GM23248 (cell line): ENCODE measurements at regions not wholly inside any gene's neighbourhood (a gene's known extent, or its start where the extent isn't known, plus 50 kb on each side); places are given as distances from the start of the nearest gene placed in this dataset.
A peak's percentile ranks its signal among the peaks of the same experiment; 100 is the strongest.

Experiments used
- DNase-seq: peaks from one replicate; pipeline ENCODE4 v3.0.0-alpha.2; 2015
- H2AFZ ChIP-seq: fragments of 200-600 bp; sonication (generic); 2 replicates; pipeline ENCODE4 v1.6.1; 2016; ENCODE audit warnings: antibody characterized with exemption
- H3F3A ChIP-seq: fragments of 200-600 bp; sonication (generic); 2 replicates; pipeline ENCODE4 v1.6.1; 2016; ENCODE audit warnings: mild to moderate bottlenecking, antibody characterized with exemption, mixed run types; ENCODE audit not compliant: insufficient read depth
- H3K27ac ChIP-seq: fragments of 200-600 bp; sonication (generic); 2 replicates; pipeline ENCODE4 v1.5.1; 2016; ENCODE audit warnings: mild to moderate bottlenecking
- H3K27me3 ChIP-seq: fragments of 200-600 bp; sonication (generic); replicated peaks from 2 replicates; pipeline ENCODE4 v1.6.1; 2016; ENCODE audit warnings: mild to moderate bottlenecking; ENCODE audit not compliant: insufficient read depth
- H3K36me3 ChIP-seq: fragments of 200-600 bp; sonication (generic); 2 replicates; pipeline ENCODE4 v1.6.1; 2016; ENCODE audit warnings: low read depth, mild to moderate bottlenecking
- H3K4me1 ChIP-seq: fragments of 200-600 bp; sonication (generic); 2 replicates; pipeline ENCODE4 v1.6.1; 2016; ENCODE audit warnings: mild to moderate bottlenecking; ENCODE audit not compliant: insufficient read depth
- H3K4me2 ChIP-seq: fragments of 200-600 bp; sonication (generic); one replicate; pipeline ENCODE4 v1.6.1; 2016; ENCODE audit warnings: mild to moderate bottlenecking; ENCODE audit not compliant: unreplicated experiment
- H3K4me3 ChIP-seq: fragments of 200-600 bp; sonication (generic); 2 replicates; pipeline ENCODE4 v1.5.1; 2016; ENCODE audit warnings: mild to moderate bottlenecking
- H3K79me2 ChIP-seq: fragments of 200-600 bp; sonication (generic); 2 replicates; pipeline ENCODE4 v1.6.1; 2016; ENCODE audit warnings: mild to moderate bottlenecking; ENCODE audit not compliant: insufficient read depth
- H3K9ac ChIP-seq: fragments of 200-600 bp; sonication (generic); 2 replicates; pipeline ENCODE4 v1.6.1; 2016; ENCODE audit warnings: mild to moderate bottlenecking
- H3K9me2 ChIP-seq: fragments of 200-600 bp; sonication (generic); 2 replicates; pipeline ENCODE4 v1.6.1; 2016; ENCODE audit warnings: mixed run types, mild to moderate bottlenecking, moderate library complexity; ENCODE audit not compliant: insufficient read depth
- H3K9me3 ChIP-seq: fragments of 200-600 bp; sonication (generic); one replicate; pipeline ENCODE4 v1.6.1; 2017; ENCODE audit warnings: low read depth
- H4K20me1 ChIP-seq: fragments of 200-600 bp; sonication (generic); 2 replicates; pipeline ENCODE4 v1.6.0; 2016; ENCODE audit not compliant: insufficient read depth
- EZH2 ChIP-seq: fragments of 200-600 bp; sonication (generic); IDR thresholded peaks from 2 replicates; pipeline ENCODE4 v1.6.1; 2018; ENCODE audit warnings: antibody characterized with exemption, mild to moderate bottlenecking; ENCODE audit not compliant: insufficient read depth, poor library complexity, severe bottlenecking
- EZH2phosphoT487 ChIP-seq: fragments of 200-600 bp; sonication (generic); IDR thresholded peaks from 2 replicates; pipeline ENCODE4 v1.6.1; 2018; ENCODE audit warnings: antibody characterized with exemption, moderate library complexity, mild to moderate bottlenecking, low read depth; ENCODE audit not compliant: insufficient read depth
- WGBS, 2 experiments: methylation state at CpG; one replicate each; pipeline ENCODE4 v1.1.6; 2015 to 2017; ENCODE audit warnings: low lambda C conversion rate in 2 of 2, low coverage in 1 of 2; ENCODE audit errors: missing lambda C conversion rate in 2 of 2; 5-methylcytosine and 5-hydroxymethylcytosine counted together
- in situ Hi-C: fragments of 300-500 bp; cut with MboI; formaldehyde crosslinking; loops from 2 replicates; pipeline ENCODE4 v1.15.0; 2020

DNA sequence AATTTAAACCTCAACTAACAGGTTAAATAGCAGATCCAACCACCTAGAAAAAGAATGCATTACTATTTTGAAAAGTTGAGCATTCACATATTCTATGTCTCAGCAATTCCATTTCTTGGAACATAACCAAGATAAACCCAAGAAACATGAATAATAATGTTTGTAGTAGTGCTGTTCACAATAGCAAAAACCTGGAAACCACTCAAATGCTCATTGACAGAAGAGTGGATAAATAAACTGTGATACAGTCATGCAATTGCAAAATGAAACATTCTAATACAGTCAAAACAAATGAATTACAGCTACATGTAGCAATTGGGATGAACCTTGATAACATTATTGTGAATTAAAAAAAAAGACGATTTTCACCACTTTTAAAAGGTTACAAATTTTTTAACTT, 162.8 kb upstream of the TMEM45B start:
- H2AFZ ChIP-seq: no peak overlapping the region
- H3K4me3 ChIP-seq: no peak overlapping the region
- H4K20me1 ChIP-seq: no peaks in the 10 kb centered on the region
- TF ChIP-seq EZH2: no peak
- DNase-seq: peak; percentile 21
- H3K9me3 ChIP-seq: no peaks in the 10 kb centered on the region
- no peaks in the 10 kb centered on the region for H3K36me3 ChIP-seq
- H3K4me2 ChIP-seq: no peak overlapping the region
- no peak overlapping the region for H3K27ac ChIP-seq
- H3K79me2 ChIP-seq: no peaks in the 10 kb centered on the region
- no peaks in the 10 kb centered on the region for H3F3A ChIP-seq
- WGBS, 2 experiments: 33 to 48% methylated on average over 1 of the region's 1 CpG
- peaks cover 13% of the 10 kb centered on the region for H3K27me3 ChIP-seq
- in situ Hi-C loops: no loop called here
- H3K9me2 ChIP-seq: no peaks in the 10 kb centered on the region
- no peaks in the 10 kb centered on the region for H3K4me1 ChIP-seq
- H3K9ac ChIP-seq: no peak overlapping the region

DNA sequence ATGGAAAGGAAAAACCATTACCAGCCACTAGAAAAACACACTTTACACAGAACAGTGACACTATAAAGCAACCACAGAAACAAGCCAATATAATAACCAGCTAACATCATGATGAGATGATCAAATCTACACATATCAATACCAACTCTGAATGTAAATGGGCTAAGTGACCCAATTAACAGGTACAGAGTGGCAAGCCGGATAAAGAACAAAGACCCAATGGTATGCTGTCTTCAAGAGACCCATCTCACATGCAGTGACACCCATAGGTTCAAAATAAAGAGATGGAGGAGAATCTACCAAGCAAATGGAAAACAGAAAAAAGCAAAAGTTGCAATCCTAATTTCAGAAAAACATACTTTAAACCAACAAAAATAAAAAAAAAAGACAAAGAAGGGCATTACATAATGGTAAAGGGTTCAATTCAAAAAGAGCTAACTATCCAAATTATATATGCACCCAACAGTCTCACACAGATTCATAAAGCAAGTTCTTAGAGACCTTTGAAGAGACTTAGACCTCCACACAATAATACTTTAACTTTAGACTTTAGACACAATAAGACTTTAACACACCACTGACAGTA, 160.3 kb upstream of the TMEM45B start:
- in situ Hi-C loops: no loop called here
- DNase-seq: no peak

DNA sequence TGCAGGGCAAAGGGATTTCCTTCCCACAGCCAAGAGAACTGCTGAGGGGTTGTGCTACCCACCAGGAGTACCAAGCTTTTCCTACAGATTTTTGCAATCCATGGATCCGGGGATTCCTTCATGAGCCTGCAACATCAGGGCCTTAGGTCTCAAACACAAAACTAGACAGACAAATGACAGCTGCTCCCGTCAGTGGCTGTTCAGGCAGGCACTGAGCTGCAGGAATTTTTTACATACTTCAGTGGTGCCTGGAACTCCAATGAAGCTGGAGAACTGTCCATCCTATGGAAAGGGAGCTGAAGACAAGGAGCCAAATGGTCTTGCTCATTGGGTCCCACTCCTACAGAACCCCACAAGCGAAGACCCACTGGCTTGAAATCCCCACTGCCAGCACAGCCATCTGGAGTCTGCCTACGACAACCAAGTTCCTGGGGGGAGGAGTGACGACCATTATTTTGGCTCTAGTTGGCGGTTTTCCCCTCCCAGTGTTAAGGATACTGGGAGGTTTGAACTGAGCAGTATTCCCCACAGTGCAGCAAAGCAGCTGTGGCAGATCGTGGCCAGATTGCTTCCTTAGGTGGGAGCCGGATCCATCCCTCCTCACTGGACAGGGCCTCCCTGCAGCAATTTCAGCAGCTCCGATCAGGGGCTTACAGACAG, 157.7 kb upstream of the TMEM45B start:
- H3K9me2 ChIP-seq: no peaks in the 10 kb centered on the region
- DNase-seq: no peak
- H3K9ac ChIP-seq: no peak overlapping the region
- no peaks in the 10 kb centered on the region for H3K36me3 ChIP-seq
- no peaks in the 10 kb centered on the region for H3K9me3 ChIP-seq
- no peak overlapping the region for H2AFZ ChIP-seq
- H3K4me1 ChIP-seq: no peaks in the 10 kb centered on the region
- H3K4me3 ChIP-seq: no peak overlapping the region
- TF ChIP-seq EZH2phosphoT487: no peak
- H3K79me2 ChIP-seq: no peaks in the 10 kb centered on the region
- WGBS, 2 experiments: 10% methylated on average over 9 of the region's 9 CpGs
- no peaks in the 10 kb centered on the region for H4K20me1 ChIP-seq
- H3K4me2 ChIP-seq: no peak overlapping the region
- in situ Hi-C loops: no loop called here
- no peaks in the 10 kb centered on the region for H3F3A ChIP-seq
- H3K27ac ChIP-seq: no peak overlapping the region
- H3K27me3 ChIP-seq: peaks cover 13% of the 10 kb centered on the region

More for the DNA sequence above, 160.3 kb upstream of the TMEM45B start:
- no peaks in the 10 kb centered on the region for H3K36me3 ChIP-seq
- no peak for TF ChIP-seq EZH2phosphoT487
- TF ChIP-seq EZH2: no peak
- no peak overlapping the region for H3K9ac ChIP-seq
- no peak overlapping the region for H2AFZ ChIP-seq
- no peaks in the 10 kb centered on the region for H3K79me2 ChIP-seq
- H4K20me1 ChIP-seq: no peaks in the 10 kb centered on the region
- no peaks in the 10 kb centered on the region for H3K9me3 ChIP-seq
- H3K4me1 ChIP-seq: no peaks in the 10 kb centered on the region
- H3K27me3 ChIP-seq: peaks cover 13% of the 10 kb centered on the region
- no peak overlapping the region for H3K4me2 ChIP-seq
- H3F3A ChIP-seq: no peaks in the 10 kb centered on the region
- H3K9me2 ChIP-seq: no peaks in the 10 kb centered on the region
- 19 to 35% methylated on average over 1 of the region's 1 CpG for WGBS, 2 experiments
- no peak overlapping the region for H3K4me3 ChIP-seq
- no peak overlapping the region for H3K27ac ChIP-seq

DNA sequence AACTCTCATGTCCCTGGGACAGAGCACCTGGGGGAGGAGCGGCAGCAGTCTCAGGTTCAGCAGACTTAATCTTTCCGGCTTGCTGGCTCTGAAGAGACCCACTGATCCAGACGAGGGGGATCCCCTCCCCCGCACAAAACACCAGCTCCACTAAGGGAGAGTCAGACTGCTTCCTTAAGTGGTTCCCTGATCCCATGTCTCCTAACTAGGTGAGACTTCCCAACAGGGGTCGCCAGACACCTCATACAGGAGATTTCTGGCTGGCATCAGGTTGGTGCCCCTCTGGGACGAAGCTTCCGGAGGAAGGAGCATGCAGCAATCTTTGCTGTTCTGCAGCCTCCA, 157.2 kb upstream of the TMEM45B start:
- Histone ChIP-seq H3K27ac (no peak overlapping the region), H4K20me1 (no peaks in the 10 kb centered on the region), H3F3A (no peaks in the 10 kb centered on the region), H3K9me2 (no peaks in the 10 kb centered on the region), H3K4me3 (no peak overlapping the region), H3K9ac (no peak overlapping the region), H3K36me3 (no peaks in the 10 kb centered on the region), H3K4me1 (no peaks in the 10 kb centered on the region), H3K79me2 (no peaks in the 10 kb centered on the region), H3K4me2 (no peak overlapping the region), H3K27me3 (peaks cover 13% of the 10 kb centered on the region), H2AFZ (no peak overlapping the region), H3K9me3 (no peaks in the 10 kb centered on the region)
- no peak for DNase-seq
- in situ Hi-C loops: no loop called here
- TF ChIP-seq EZH2phosphoT487: no peak
- no peak for TF ChIP-seq EZH2
- 35 to 43% methylated on average over 7 of the region's 7 CpGs for WGBS, 2 experiments

DNA sequence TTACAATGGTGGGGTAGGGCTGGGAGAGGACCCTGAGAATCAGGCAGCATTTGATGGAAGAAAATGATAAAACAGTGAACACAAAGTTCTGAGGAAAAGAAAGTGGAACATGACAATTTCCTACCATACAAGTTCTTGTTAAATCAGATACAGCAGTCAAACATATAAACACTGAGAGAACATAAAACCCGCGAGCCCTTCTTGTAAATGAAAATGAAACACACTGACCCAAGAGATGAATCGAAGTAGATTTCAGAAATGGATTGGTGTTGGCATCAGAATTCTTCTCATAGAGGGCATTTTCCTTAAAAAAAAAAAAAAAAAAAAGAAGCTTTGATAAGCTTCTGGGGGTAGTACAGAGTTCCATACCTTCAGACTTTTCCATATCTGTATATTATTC, 134.7 kb upstream of the TMEM45B start:
- DNase-seq: no peak
- Histone ChIP-seq H3K27me3 (peaks cover 42% of the 10 kb centered on the region), H3K27ac (no peak overlapping the region), H3K9ac (no peak overlapping the region), H3K4me1 (no peaks in the 10 kb centered on the region), H3K79me2 (no peaks in the 10 kb centered on the region), H3K9me2 (no peaks in the 10 kb centered on the region), H3F3A (no peaks in the 10 kb centered on the region), H3K4me3 (no peak overlapping the region), H3K36me3 (no peaks in the 10 kb centered on the region), H4K20me1 (no peaks in the 10 kb centered on the region), H2AFZ (no peak overlapping the region), H3K9me3 (no peaks in the 10 kb centered on the region), H3K4me2 (no peak overlapping the region)
- TF ChIP-seq EZH2phosphoT487: no peak
- in situ Hi-C loops: no loop called here
- WGBS, 2 experiments: 2% methylated on average over 3 of the region's 3 CpGs
